MV-4-11 (cell line): ENCODE measurements at regions not wholly inside any gene's neighbourhood (a gene's known extent, or its start where the extent isn't known, plus 50 kb on each side); places are given as distances from the start of the nearest gene placed in this dataset.
"Not testable (repeated sequence)": the region's sequence is repeated elsewhere in the genome, so short reads cannot be mapped to it uniquely, and the experiment has no call there.

Source experiments
- DNase-seq: peaks from one replicate; lab custom pipeline; 2025; lab: John Stamatoyannopoulos, UW

- no peak for DNase-seq
These were observed 67.3 kb upstream of the VCAN start for GRCh38 chr5:83404182-83404716.

- no peak for DNase-seq
These were observed 65.9 kb upstream of the VCAN start for GRCh38 chr5:83405662-83406061.

GRCh38 chr5:83406906-83407305 is 64.6 kb upstream of the VCAN start:
- no peak for DNase-seq

- no peak for DNase-seq
These were observed 63.6 kb upstream of the VCAN start for GRCh38 chr5:83407931-83408330.

- DNase-seq = peak; percentile 21
These were observed 62.8 kb upstream of the VCAN start for GRCh38 chr5:83408719-83409118.

- DNase-seq = not testable (repeated sequence)
These were observed 61.8 kb upstream of the VCAN start for GRCh38 chr5:83409776-83410175.

GRCh38 chr5:83410319-83410718 is 61.2 kb upstream of the VCAN start:
- DNase-seq = peak; percentile 90

- DNase-seq = no peak
These were observed 56.9 kb upstream of the VCAN start for GRCh38 chr5:83414601-83415000.

- DNase-seq = no peak
These were observed 53.7 kb upstream of the VCAN start for GRCh38 chr5:83417884-83418283.

- no peak for DNase-seq
These were observed 52.9 kb upstream of the VCAN start for GRCh38 chr5:83418356-83419321.
